Activated CD8-positive, alpha-beta memory T cell treated with anti-CD3 and anti-CD28 coated beads, Interleukin-2, amount 50 U/mL, for 4 hours (primary cell): ENCODE measurements at regions not wholly inside any gene's neighbourhood (a gene's known extent, or its start where the extent isn't known, plus 50 kb on each side); places are given as distances from the start of the nearest gene placed in this dataset.
"Not testable (repeated sequence)": the region's sequence is repeated elsewhere in the genome, so short reads cannot be mapped to it uniquely, and the experiment has no call there.

Source experiments
- DNase-seq: peaks from one replicate; pipeline ENCODE4 v3.0.0-alpha.2; 2020

GRCh38 chr19:32067685-32068084 lies 277.7 kb upstream of the ZNF507 start:
- DNase-seq, result no peak

GRCh38 chr19:32068793-32069192 lies 276.6 kb upstream of the ZNF507 start:
- DNase-seq, result no peak

DNA sequence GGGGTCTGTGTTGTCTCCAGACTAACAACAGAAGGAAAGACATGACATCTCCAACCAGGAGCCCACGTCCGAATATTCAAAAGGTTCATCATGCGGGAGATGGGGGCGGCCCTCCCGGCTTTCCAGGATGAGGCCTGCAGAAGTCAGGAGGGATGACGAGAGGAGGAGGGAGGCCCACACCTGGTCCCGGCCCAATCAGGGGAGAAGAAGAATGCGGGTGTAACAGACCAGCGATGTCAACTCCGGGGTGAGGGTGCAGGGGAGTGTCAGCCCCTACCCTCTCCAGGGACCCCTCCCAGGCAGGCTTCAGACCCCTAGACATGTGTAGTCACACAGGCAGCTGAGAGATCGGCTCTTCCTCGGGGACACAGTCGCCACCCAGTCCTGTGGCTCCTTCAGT lies 275.3 kb upstream of the ZNF507 start:
- no peak for DNase-seq

- no peak for DNase-seq
Observed at GRCh38 chr19:32082028-32082427, 263.4 kb upstream of the ZNF507 start.

- DNase-seq, result not testable (repeated sequence)
Observed at GRCh38 chr19:32084756-32085363, 260.6 kb upstream of the ZNF507 start.

DNA sequence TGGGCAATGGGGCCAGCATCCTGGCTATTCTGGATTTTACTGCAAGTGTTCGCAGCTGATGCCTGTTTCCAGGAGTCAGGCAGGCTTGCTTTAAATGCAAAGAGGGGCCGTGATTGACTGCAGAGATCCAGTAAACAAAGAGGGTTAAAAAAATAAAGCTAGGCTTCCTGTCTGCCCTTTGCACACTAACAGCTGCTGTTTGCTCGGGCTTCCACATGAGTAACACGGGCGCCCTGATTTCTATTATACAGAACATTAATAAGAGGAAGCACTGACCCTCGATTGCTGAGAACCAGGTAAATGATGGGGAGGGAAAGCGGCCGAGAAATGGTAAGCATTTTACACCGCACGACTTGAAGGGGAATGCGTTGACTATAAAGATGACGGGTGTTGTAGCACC lies 254.2 kb upstream of the ZNF507 start:
- DNase-seq, result no peak

DNA sequence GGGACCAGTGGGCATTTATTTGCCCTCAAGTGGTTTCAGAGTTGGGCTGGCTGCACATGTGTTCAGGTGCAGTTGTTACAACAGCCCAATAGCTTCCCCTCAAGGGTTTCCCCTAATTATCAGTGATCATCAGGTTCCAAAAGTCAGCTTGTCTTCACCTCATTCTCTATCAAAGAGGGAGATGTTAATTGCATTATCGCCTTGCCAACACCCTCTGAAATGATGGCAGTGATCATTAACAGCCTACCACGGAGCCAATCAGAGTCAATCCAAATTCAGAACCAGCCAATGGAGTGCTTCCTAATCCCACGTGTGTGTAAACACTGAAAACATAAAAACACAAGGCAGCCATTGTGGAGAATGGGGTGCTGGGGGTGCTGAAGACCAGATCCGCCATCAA lies 248.4 kb upstream of the ZNF507 start:
- no peak for DNase-seq

GRCh38 chr19:32097620-32098019 lies 247.8 kb upstream of the ZNF507 start:
- DNase-seq, result no peak

DNA sequence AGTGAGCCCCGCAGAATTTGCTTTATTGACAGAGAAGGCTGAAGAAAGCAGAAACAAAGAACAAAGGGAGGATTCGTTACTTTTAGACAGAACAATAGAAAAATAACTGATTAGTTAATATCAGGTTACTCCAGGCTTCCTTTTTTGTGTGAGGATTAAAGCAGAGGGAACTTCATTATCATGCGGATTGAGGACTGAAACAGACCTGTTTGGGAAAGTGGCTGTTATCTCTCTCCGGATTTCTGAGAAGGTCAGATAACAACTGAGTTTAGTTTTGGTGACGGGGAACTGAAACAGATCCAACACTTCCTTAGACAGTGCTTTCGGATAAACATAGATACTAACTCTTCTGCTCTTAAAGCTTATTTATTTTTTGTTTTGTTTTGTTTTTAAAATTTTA lies 246.4 kb upstream of the ZNF507 start:
- DNase-seq, result no peak

- DNase-seq, result no peak
Observed at GRCh38 chr19:32101206-32101605, 244.2 kb upstream of the ZNF507 start.

GRCh38 chr19:32103541-32103940 lies 241.9 kb upstream of the ZNF507 start:
- no peak for DNase-seq

- DNase-seq, result no peak
Observed at GRCh38 chr19:32104153-32104849, 241.1 kb upstream of the ZNF507 start.

- DNase-seq, result no peak
Observed at GRCh38 chr19:32104850-32105235, 240.6 kb upstream of the ZNF507 start.

- no peak for DNase-seq
Observed at GRCh38 chr19:32105527-32106310, 239.7 kb upstream of the ZNF507 start.

- no peak for DNase-seq
Observed at GRCh38 chr19:32122258-32122657, 223.2 kb upstream of the ZNF507 start.

DNA sequence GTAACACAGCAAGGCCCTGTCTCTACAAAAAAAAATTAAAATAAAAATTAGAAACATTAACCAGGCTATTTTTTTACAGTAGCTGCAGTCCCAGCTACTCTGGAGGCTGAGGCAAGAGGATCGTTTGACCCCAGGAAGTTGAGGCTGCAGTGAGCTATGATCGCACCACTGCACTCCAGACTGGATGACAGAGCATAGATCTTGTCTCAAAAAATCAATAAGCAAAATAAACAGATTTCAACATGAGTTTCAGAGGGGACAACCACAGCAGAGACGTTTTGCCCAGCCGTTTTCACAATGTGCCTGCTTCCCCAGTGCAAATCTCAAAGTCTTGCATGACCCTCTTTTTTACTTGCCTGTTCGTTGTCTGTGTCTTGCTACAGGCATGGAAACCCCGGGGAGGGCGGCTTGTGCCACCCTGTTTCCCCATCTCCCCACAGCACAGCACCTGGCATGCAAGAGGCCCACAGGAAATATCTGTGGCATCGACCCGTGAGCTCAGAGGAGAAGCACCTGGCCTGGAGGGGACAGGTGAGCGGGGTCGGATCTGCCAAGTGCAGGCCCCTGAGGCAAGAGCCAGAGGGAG lies 222.0 kb upstream of the ZNF507 start:
- DNase-seq, result no peak

DNA sequence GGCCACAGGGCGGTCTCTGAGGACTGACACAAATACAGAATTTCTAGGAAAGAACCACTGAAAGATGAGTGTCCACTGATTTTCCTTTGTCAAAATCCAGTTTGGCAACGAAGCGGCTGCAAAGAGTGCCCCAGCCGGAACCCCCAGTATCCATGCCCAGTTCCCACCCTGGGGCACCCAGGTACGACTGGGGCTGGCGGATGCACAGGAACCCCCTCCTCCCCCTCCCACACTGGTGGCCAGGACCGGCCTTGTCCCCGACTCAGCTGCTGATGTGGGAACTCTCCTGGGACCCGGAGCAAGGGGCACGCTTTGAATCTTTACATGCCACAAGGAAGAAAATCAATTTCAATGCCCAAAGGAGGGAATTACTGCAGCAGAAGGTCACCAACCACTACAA lies 220.8 kb upstream of the ZNF507 start:
- DNase-seq, result no peak

DNA sequence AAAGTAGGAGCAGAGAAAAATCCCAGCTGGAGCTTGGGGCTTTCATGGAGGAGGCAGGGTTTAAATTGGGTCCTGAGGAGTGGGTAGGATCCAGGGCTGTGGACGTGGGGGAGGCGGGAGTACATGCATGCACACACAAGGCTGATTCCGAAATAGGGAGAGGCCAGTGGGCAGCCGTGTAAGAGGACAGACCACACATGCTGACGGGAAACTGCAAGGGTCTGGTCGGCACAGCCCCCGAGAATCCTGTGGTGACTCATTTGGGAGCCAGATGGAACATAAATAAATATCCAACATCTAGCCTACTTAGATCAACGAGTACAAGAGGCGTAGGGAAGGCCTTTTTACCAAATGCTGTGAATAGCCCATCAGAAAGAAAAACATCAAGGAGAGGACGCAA lies 216.3 kb upstream of the ZNF507 start:
- DNase-seq, result no peak

GRCh38 chr19:32130332-32130731 lies 215.1 kb upstream of the ZNF507 start:
- no peak for DNase-seq

DNA sequence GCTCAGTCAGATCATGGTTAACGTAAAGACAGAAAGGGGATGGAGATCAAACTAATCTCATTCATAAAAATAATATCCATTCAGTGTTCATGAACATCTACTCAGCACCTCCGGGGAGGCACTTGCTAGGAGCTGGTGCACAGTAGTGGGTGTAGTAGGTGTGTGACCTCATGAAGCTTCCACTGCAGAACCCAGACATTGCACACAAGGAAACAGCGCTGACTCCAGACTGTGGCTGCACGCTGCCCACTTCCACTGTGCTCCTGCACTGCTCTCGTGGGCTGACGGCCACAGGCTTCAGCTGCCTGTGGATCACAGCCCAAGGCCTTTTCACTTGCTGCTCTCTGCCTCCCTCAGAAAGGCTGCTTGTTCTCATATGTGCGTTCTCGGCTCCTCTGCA lies 214.4 kb upstream of the ZNF507 start:
- no peak for DNase-seq

- DNase-seq, result no peak
Observed at GRCh38 chr19:32138416-32138815, 207.0 kb upstream of the ZNF507 start.

DNA sequence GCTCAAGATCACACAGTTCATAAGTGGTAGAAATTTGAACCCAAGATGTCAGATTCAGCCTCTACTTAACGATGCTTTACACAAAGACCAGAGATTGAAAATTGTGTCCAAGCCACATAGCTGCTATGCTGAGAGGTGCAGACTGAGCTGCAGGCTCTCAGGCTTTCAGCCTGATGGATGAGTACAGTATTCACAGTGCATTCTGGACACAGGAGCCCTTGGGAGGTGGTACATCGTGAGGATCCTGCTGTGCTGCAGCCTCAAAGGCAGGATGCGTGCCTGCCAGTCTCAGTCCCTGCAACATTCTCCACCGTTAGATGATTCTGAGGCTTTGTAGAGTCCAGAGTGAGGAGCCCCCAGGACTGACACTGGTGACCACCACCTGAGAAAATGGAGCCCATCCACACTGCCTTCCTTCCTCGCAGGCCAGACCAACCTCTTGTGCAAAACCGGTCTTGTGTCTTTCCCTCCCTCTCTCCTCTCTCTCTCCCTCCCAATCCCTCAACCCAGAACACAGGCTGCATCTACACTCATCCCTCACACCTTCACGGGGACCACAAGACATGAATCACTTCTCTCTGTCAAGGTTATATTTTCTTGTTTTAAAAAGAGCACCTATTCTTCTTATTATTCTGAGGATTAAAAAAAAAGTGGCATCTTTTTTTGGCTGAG lies 203.4 kb upstream of the ZNF507 start:
- no peak for DNase-seq

DNA sequence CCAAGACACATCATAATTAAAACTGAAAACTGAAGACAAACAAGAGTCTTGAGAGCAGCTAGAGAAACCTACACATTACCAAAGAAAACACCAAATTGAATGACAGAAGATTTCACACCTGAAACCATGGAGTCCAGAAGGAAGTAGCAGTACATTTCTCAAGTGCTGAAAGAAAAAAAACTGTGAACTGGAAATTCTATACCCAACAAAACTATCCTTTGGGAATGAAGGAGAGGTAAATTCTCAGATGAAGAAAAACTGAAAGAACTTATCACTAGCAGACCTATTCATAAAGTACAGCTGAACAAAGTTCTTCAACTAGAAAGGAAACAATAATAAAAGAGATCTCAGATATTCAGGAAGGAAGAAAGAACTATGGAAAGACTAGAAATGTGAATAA lies 198.7 kb upstream of the ZNF507 start:
- no peak for DNase-seq
